WTC11 (cell line): ENCODE measurements at regions not wholly inside any gene's neighbourhood (a gene's known extent, or its start where the extent isn't known, plus 50 kb on each side); places are given as distances from the start of the nearest gene placed in this dataset.
A peak's percentile ranks its signal among the peaks of the same experiment; 100 is the strongest.

Experiments
- ATAC-seq: fragments of 200-7000 bp; cut with Tn5 transposase; 2 replicates; pipeline ENCODE4 v1.10.0; 2021; ENCODE audit warnings: mild to moderate bottlenecking, moderate library complexity
- CTCF ChIA-PET: fragments of 300-600 bp; sonication (Branson Sonifier 250); formaldehyde crosslinking; loops from one replicate; lab custom pipeline; 2021; ENCODE audit warnings: antibody characterized with exemption; lab: Charles Lee
- POLR2A ChIA-PET: fragments of 350-600 bp; sonication (Branson Sonifier 250); formaldehyde crosslinking; loops from one replicate; lab custom pipeline; 2021; ENCODE audit warnings: antibody characterized with exemption; lab: Charles Lee
- DNase-seq: peaks from one replicate; pipeline ENCODE4 v3.0.0; 2021; ENCODE audit warnings: low spot score
- H3K27ac Mint-ChIP-seq: 2 replicates; pipeline ENCODE4 v1.8.0; 2021; ENCODE audit warnings: mixed read lengths
- H3K27me3 Mint-ChIP-seq: 2 replicates; pipeline ENCODE4 v1.8.0; 2021; ENCODE audit warnings: low read depth, mild to moderate bottlenecking, moderate library complexity, mixed read lengths
- H3K36me3 Mint-ChIP-seq: 2 replicates; pipeline ENCODE4 v1.8.0; 2021; ENCODE audit warnings: mixed read lengths
- H3K4me1 Mint-ChIP-seq: 2 replicates; pipeline ENCODE4 v1.8.0; 2022; ENCODE audit warnings: mixed read lengths
- H3K4me3 Mint-ChIP-seq: 2 replicates; pipeline ENCODE4 v1.8.0; 2021; ENCODE audit warnings: mild to moderate bottlenecking, moderate library complexity, mixed read lengths
- H3K9me3 Mint-ChIP-seq: 2 replicates; pipeline ENCODE4 v1.8.0; 2021; ENCODE audit warnings: mixed read lengths
- ATF6 ChIP-seq: sonication (generic); formaldehyde crosslinking; IDR thresholded peaks from 2 replicates; pipeline ENCODE4 v1.8.1; 2023; ENCODE audit warnings: mild to moderate bottlenecking, missing genetic modification reagents
- E2F1 ChIP-seq: sonication (generic); formaldehyde crosslinking; IDR thresholded peaks from 2 replicates; pipeline ENCODE4 v1.8.0; 2022; ENCODE audit warnings: mild to moderate bottlenecking, missing genetic modification reagents
- ELF4 ChIP-seq: sonication (generic); formaldehyde crosslinking; IDR thresholded peaks from 2 replicates; pipeline ENCODE4 v1.8.1; 2022; ENCODE audit warnings: low read depth, mild to moderate bottlenecking, moderate library complexity, missing genetic modification reagents
- FOXK1 ChIP-seq: sonication (generic); formaldehyde crosslinking; IDR thresholded peaks from 2 replicates; pipeline ENCODE4 v1.8.0; 2022; ENCODE audit warnings: mild to moderate bottlenecking, moderate library complexity, missing genetic modification reagents
- GTF2I ChIP-seq: fragments of 250-450 bp; sonication (Bioruptor Pico); conservative IDR thresholded peaks from 2 replicates; pipeline ENCODE4 v1.4.0; 2021; ENCODE audit warnings: mild to moderate bottlenecking
- JUN ChIP-seq: sonication (generic); formaldehyde crosslinking; IDR thresholded peaks from 2 replicates; pipeline ENCODE4 v1.8.0; 2023; ENCODE audit warnings: mild to moderate bottlenecking, missing genetic modification reagents
- KAT7 ChIP-seq: sonication (generic); formaldehyde crosslinking; IDR thresholded peaks from 2 replicates; pipeline ENCODE4 v1.8.1; 2023; ENCODE audit warnings: missing genetic modification reagents, mild to moderate bottlenecking, borderline replicate concordance
- NR2C2 ChIP-seq: sonication (generic); formaldehyde crosslinking; IDR thresholded peaks from 2 replicates; pipeline ENCODE4 v1.8.0; 2022; ENCODE audit warnings: mild to moderate bottlenecking, missing genetic modification reagents
- OVOL2 ChIP-seq: fragments of 250-450 bp; sonication (Bioruptor Pico); IDR thresholded peaks from 2 replicates; pipeline ENCODE4 v1.9.0; 2021; ENCODE audit warnings: mild to moderate bottlenecking, borderline replicate concordance
- SOX15 ChIP-seq: fragments of 250-450 bp; sonication (Bioruptor Pico); IDR thresholded peaks from 2 replicates; pipeline ENCODE4 v1.9.0; 2021; ENCODE audit warnings: mild to moderate bottlenecking
- SP1 ChIP-seq: sonication (generic); formaldehyde crosslinking; conservative IDR thresholded peaks from 2 replicates; pipeline ENCODE4 v1.8.1; 2022; ENCODE audit warnings: missing genetic modification reagents
- ZBTB21 ChIP-seq: sonication (generic); formaldehyde crosslinking; IDR thresholded peaks from 2 replicates; pipeline ENCODE4 v1.8.1; 2023; ENCODE audit warnings: mild to moderate bottlenecking, missing genetic modification reagents, borderline replicate concordance
- ZNF121 ChIP-seq: sonication (generic); formaldehyde crosslinking; IDR thresholded peaks from 2 replicates; pipeline ENCODE4 v1.8.0; 2023; ENCODE audit warnings: missing genetic modification reagents
- ZNF232 ChIP-seq: sonication (generic); formaldehyde crosslinking; IDR thresholded peaks from 2 replicates; pipeline ENCODE4 v1.8.0; 2022; ENCODE audit warnings: mild to moderate bottlenecking, missing genetic modification reagents
- ZNF317 ChIP-seq: sonication (generic); formaldehyde crosslinking; IDR thresholded peaks from 2 replicates; pipeline ENCODE4 v1.8.1; 2023; ENCODE audit warnings: low read depth, mild to moderate bottlenecking, moderate library complexity, missing genetic modification reagents, borderline replicate concordance
- ZNF396 ChIP-seq: fragments of 250-450 bp; sonication (Bioruptor Pico); IDR thresholded peaks from 2 replicates; pipeline ENCODE4 v1.8.0; 2021; ENCODE audit warnings: mild to moderate bottlenecking, moderate library complexity, borderline replicate concordance
- ZNF423 ChIP-seq: fragments of 250-450 bp; sonication (Bioruptor Pico); IDR thresholded peaks from 2 replicates; pipeline ENCODE4 v2.1.2; 2022; ENCODE audit warnings: mild to moderate bottlenecking, moderate library complexity
- ZNF512 ChIP-seq: sonication (generic); formaldehyde crosslinking; IDR thresholded peaks from 2 replicates; pipeline ENCODE4 v1.8.1; 2022; ENCODE audit warnings: missing genetic modification reagents, borderline replicate concordance
- TF ChIP-seq, protein P1 (sequence below): sonication (generic); formaldehyde crosslinking; IDR thresholded peaks from 2 replicates; pipeline ENCODE4 v1.8.0; 2023; ENCODE audit warnings: mild to moderate bottlenecking, missing genetic modification reagents
- TF ChIP-seq, protein P2 (sequence below): fragments of 250-450 bp; sonication (Bioruptor Pico); IDR thresholded peaks from 2 replicates; pipeline ENCODE4 v1.9.0; 2021; ENCODE audit warnings: mild to moderate bottlenecking, borderline replicate concordance

- no peak for TF ChIP-seq NR2C2 (CRISPR knock-in tag)
- no peak for TF ChIP-seq ATF6 (CRISPR knock-in tag)
- no peak for TF ChIP-seq GTF2I (CRISPR knock-in tag)
- TF ChIP-seq, protein P1, sequence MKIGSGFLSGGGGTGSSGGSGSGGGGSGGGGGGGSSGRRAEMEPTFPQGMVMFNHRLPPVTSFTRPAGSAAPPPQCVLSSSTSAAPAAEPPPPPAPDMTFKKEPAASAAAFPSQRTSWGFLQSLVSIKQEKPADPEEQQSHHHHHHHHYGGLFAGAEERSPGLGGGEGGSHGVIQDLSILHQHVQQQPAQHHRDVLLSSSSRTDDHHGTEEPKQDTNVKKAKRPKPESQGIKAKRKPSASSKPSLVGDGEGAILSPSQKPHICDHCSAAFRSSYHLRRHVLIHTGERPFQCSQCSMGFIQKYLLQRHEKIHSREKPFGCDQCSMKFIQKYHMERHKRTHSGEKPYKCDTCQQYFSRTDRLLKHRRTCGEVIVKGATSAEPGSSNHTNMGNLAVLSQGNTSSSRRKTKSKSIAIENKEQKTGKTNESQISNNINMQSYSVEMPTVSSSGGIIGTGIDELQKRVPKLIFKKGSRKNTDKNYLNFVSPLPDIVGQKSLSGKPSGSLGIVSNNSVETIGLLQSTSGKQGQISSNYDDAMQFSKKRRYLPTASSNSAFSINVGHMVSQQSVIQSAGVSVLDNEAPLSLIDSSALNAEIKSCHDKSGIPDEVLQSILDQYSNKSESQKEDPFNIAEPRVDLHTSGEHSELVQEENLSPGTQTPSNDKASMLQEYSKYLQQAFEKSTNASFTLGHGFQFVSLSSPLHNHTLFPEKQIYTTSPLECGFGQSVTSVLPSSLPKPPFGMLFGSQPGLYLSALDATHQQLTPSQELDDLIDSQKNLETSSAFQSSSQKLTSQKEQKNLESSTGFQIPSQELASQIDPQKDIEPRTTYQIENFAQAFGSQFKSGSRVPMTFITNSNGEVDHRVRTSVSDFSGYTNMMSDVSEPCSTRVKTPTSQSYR (CRISPR knock-in tag) = no peak
- TF ChIP-seq SP1 (CRISPR knock-in tag) = no peak
- no peak for TF ChIP-seq ZNF396
- no peak for TF ChIP-seq ZNF512 (CRISPR knock-in tag)
- TF ChIP-seq ELF4 (CRISPR knock-in tag) = no peak
- TF ChIP-seq SOX15 (CRISPR knock-in tag) = no peak
- TF ChIP-seq ZNF317 (CRISPR knock-in tag) = no peak
- no peak for TF ChIP-seq ZNF423
- TF ChIP-seq ZNF121 (CRISPR knock-in tag) = no peak
- TF ChIP-seq ZBTB21 (CRISPR knock-in tag) = no peak
- no peaks in the 10 kb centered on the region for H3K27me3 Mint-ChIP-seq
- ATAC-seq (no peak), DNase-seq (no peak)
- H3K27ac Mint-ChIP-seq = no peak overlapping the region
- H3K9me3 Mint-ChIP-seq = no peaks in the 10 kb centered on the region
- 0 out of 2 replicates have a peak, but pooled peaks cover 3% of the 10 kb centered on the region for H3K4me1 Mint-ChIP-seq
- H3K4me3 Mint-ChIP-seq = no peak overlapping the region
- peaks cover 13% of the 10 kb centered on the region for H3K36me3 Mint-ChIP-seq
- ChIA-PET CTCF (no interaction called here), POLR2A (no interaction called here)
Measured at GRCh38 chr19:5285955-5286354, 54.7 kb downstream of the PTPRS start.

- ChIA-PET CTCF (interaction anchor here (0.6 kb wide), 1 partner anchor 106 kb away, joined by 3 read pairs; no protein-coding TSS in a partner anchor), POLR2A (no interaction called here)
- no peaks in the 10 kb centered on the region for H3K27me3 Mint-ChIP-seq
- peaks cover 13% of the 10 kb centered on the region for H3K36me3 Mint-ChIP-seq
- no peak for ATAC-seq
- H3K27ac Mint-ChIP-seq = 0 out of 2 replicates have a peak overlapping the region, but pooled peaks have one; percentile 27
- H3K4me3 Mint-ChIP-seq = no peak overlapping the region
- H3K4me1 Mint-ChIP-seq = 0 out of 2 replicates have a peak, but pooled peaks cover 3% of the 10 kb centered on the region
- no peak for DNase-seq
- no peaks in the 10 kb centered on the region for H3K9me3 Mint-ChIP-seq
- TF ChIP-seq JUN (CRISPR knock-in tag) (no peak), E2F1 (no peak), ATF6 (CRISPR knock-in tag) (no peak), OVOL2 (CRISPR knock-in tag) (no peak), FOXK1 (CRISPR knock-in tag) (no peak), ZNF232 (CRISPR knock-in tag) (no peak), ZBTB21 (CRISPR knock-in tag) (no peak), KAT7 (no peak)
- TF ChIP-seq, protein P2, sequence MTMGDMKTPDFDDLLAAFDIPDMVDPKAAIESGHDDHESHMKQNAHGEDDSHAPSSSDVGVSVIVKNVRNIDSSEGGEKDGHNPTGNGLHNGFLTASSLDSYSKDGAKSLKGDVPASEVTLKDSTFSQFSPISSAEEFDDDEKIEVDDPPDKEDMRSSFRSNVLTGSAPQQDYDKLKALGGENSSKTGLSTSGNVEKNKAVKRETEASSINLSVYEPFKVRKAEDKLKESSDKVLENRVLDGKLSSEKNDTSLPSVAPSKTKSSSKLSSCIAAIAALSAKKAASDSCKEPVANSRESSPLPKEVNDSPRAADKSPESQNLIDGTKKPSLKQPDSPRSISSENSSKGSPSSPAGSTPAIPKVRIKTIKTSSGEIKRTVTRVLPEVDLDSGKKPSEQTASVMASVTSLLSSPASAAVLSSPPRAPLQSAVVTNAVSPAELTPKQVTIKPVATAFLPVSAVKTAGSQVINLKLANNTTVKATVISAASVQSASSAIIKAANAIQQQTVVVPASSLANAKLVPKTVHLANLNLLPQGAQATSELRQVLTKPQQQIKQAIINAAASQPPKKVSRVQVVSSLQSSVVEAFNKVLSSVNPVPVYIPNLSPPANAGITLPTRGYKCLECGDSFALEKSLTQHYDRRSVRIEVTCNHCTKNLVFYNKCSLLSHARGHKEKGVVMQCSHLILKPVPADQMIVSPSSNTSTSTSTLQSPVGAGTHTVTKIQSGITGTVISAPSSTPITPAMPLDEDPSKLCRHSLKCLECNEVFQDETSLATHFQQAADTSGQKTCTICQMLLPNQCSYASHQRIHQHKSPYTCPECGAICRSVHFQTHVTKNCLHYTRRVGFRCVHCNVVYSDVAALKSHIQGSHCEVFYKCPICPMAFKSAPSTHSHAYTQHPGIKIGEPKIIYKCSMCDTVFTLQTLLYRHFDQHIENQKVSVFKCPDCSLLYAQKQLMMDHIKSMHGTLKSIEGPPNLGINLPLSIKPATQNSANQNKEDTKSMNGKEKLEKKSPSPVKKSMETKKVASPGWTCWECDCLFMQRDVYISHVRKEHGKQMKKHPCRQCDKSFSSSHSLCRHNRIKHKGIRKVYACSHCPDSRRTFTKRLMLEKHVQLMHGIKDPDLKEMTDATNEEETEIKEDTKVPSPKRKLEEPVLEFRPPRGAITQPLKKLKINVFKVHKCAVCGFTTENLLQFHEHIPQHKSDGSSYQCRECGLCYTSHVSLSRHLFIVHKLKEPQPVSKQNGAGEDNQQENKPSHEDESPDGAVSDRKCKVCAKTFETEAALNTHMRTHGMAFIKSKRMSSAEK (CRISPR knock-in tag) = no peak
Measured at GRCh38 chr19:5285311-5285710, 55.3 kb downstream of the PTPRS start.
